ENCODE measurements at regions not wholly inside any gene's neighbourhood (a gene's known extent, or its start where the extent isn't known, plus 50 kb on each side); places are given as distances from the start of the nearest gene placed in this dataset.
A peak's percentile ranks its signal among the peaks of the same experiment; 100 is the strongest.

DNA sequence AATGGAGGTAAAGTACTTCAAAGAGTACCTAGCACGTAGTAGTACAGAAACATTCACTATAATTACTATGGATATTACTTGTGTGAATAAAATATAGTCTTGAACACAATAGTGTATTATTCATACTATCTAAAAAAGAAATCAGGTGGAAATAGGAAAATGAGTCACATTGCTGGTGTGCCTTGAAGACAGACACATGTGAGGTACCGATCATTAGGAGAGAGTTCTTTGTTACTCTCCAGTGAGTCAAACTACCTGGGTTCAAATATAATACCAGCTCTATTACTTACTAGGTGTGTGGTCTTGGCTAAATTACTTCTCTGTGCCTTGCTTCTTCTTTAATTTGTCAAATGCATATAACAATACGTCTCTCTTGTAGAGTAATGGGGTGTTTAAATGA, 50.8 kb upstream of the BEND6 start:
- Histone ChIP-seq H3K9me3 (no peaks in the 10 kb centered on the region), H3K27ac (no peak overlapping the region), H3K36me3 (no peaks in the 10 kb centered on the region), H3K4me3 (no peak overlapping the region), H3K27me3 (no peaks in the 10 kb centered on the region), H3K4me1 (no peaks in the 10 kb centered on the region)
- no peak for DNase-seq (ENCODE audit: low spot score in 2 of 2)
- TF ChIP-seq, protein P1, sequence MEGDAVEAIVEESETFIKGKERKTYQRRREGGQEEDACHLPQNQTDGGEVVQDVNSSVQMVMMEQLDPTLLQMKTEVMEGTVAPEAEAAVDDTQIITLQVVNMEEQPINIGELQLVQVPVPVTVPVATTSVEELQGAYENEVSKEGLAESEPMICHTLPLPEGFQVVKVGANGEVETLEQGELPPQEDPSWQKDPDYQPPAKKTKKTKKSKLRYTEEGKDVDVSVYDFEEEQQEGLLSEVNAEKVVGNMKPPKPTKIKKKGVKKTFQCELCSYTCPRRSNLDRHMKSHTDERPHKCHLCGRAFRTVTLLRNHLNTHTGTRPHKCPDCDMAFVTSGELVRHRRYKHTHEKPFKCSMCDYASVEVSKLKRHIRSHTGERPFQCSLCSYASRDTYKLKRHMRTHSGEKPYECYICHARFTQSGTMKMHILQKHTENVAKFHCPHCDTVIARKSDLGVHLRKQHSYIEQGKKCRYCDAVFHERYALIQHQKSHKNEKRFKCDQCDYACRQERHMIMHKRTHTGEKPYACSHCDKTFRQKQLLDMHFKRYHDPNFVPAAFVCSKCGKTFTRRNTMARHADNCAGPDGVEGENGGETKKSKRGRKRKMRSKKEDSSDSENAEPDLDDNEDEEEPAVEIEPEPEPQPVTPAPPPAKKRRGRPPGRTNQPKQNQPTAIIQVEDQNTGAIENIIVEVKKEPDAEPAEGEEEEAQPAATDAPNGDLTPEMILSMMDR (IDR thresholded peaks at IDR 0.05), result no peak
- TF ChIP-seq POLR2A (IDR thresholded peaks at IDR 0.05), result no peak
- TF ChIP-seq POLR2AphosphoS5 (IDR thresholded peaks at IDR 0.05), result no peak
- intact Hi-C loops (cut with DNase I; ENCODE audit: low total_unique reads), result loop anchor here (5.0 kb wide), 1 partner anchor 413 kb away; the partner anchor contains the start of gene PRIM2

DNA sequence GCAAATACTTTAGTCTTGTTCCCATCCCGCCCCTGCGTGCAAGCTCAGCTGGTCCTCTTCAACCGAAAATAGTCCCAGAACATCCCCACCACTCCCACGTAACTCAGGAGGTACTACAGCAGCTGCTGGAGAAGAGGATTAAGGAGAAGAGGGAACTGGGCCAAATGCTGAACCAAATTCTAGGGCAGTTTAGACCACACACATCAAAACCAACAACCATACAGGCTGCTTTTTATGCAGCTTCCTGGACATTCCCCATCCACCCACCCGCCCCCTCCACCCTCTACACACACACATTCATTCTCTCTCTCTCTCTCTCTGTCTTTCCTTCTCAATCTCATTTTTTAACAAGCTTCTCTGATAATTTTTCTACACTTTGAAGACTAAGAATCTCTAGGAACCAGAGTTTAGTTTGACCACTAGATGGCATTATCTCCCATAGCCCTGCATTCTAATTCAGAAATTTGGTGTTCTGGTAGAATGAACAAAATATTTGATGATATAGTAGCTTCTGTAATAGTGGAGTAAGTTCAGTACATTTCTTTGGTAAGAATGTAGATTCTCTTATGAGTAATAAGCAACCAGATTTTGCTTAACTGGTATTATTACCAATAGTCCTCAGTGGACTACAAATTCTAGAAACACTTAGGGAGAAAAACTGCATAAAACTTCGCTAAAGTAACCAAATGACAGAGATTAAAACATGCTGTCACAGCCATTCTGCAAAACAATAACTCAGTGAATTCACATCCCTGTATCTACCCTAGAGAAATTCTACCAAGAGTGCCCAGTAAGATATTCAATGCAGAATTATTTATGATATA, 52.1 kb upstream of the BEND6 start:
- Histone ChIP-seq H3K36me3 (no peaks in the 10 kb centered on the region), H3K27ac (no peak overlapping the region), H3K4me1 (no peaks in the 10 kb centered on the region), H3K4me3 (peak overlapping the region in 1 of 3 donors; percentile 29), H3K27me3 (no peaks in the 10 kb centered on the region), H3K9me3 (no peaks in the 10 kb centered on the region)
- no peak for TF ChIP-seq POLR2A (IDR thresholded peaks at IDR 0.05)
- TF ChIP-seq, protein P1 (IDR thresholded peaks at IDR 0.05), result peak in 2 of 3 donors; percentile 18 to 29
- no peak for TF ChIP-seq POLR2AphosphoS5 (IDR thresholded peaks at IDR 0.05)
- intact Hi-C loops (cut with DNase I; ENCODE audit: low total_unique reads), result loop anchor here (5.0 kb wide), 1 partner anchor 414 kb away; the partner anchor contains the start of gene PRIM2
- DNase-seq (ENCODE audit: low spot score in 2 of 2), result no peak

DNA sequence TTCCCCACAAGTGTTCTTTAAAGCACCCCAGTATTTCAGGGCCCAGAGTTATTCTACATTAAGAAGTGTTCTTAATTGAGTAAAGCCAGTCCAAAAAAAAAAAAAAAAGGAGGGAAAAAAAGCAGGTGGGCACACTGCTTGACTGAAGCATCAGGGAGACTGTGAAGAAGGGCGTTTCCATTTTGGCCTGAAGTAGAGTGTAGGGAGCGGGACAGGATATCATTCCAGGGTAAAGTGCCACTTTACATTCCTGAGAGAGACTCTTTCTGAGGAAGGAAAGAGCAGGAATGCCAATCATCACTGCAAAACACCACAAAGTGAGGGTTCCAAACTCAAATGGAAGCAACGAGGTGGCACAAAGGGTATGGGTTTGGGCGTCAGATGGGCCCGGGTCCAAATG, 54.1 kb upstream of the BEND6 start:
- intact Hi-C loops (cut with DNase I; ENCODE audit: low total_unique reads), result loop anchor here (5.0 kb wide), 1 partner anchor 417 kb away; the partner anchor contains the start of gene PRIM2
- TF ChIP-seq, protein P1 (IDR thresholded peaks at IDR 0.05), result no peak
- no peak for TF ChIP-seq POLR2A (IDR thresholded peaks at IDR 0.05)
- no peak for TF ChIP-seq POLR2AphosphoS5 (IDR thresholded peaks at IDR 0.05)

DNA sequence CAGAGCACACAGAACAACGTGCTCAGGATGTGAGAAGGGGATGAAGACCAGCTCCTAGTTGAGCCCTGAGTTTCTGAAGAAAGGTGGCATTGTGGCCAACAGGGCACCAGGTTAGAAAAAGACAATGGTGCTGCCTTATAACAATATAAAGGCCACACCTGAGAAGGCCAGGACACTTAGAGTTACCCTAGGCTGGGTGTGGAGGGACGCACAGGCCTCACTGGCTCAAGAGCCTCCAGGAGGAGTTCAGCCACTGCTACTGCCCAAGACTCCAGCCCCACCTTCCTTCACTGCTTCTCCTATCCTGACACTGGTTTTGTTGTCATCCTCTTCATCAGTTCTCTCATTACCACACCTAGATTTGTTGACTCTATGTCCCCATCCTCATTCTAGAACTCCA, 55.2 kb upstream of the BEND6 start:
- intact Hi-C loops (cut with DNase I; ENCODE audit: low total_unique reads), result loop anchor here (5.0 kb wide), 1 partner anchor 418 kb away; the partner anchor contains the start of gene PRIM2
- H3K27ac ChIP-seq, result no peak overlapping the region

More for the DNA sequence above, 54.1 kb upstream of the BEND6 start:
- no peaks in the 10 kb centered on the region for H3K4me1 ChIP-seq
- DNase-seq (ENCODE audit: low spot score in 2 of 2), result no peak
- H3K9me3 ChIP-seq, result no peaks in the 10 kb centered on the region
- H3K27me3 ChIP-seq, result no peaks in the 10 kb centered on the region
- H3K36me3 ChIP-seq, result no peaks in the 10 kb centered on the region
- H3K4me3 ChIP-seq, result no peak overlapping the region
- no peak overlapping the region for H3K27ac ChIP-seq

More for the DNA sequence above, 55.2 kb upstream of the BEND6 start:
- DNase-seq (ENCODE audit: low spot score in 2 of 2), result no peak
- Histone ChIP-seq H3K27me3 (no peaks in the 10 kb centered on the region), H3K4me1 (no peaks in the 10 kb centered on the region), H3K9me3 (no peaks in the 10 kb centered on the region), H3K36me3 (no peaks in the 10 kb centered on the region), H3K4me3 (no peak overlapping the region)
- TF ChIP-seq POLR2A (IDR thresholded peaks at IDR 0.05), result no peak
- TF ChIP-seq POLR2AphosphoS5 (IDR thresholded peaks at IDR 0.05), result no peak
- TF ChIP-seq, protein P1 (IDR thresholded peaks at IDR 0.05), result no peak
